ENCODE measurements at regions not wholly inside any gene's neighbourhood (a gene's known extent, or its start where the extent isn't known, plus 50 kb on each side); places are given as distances from the start of the nearest gene placed in this dataset.
A peak's percentile ranks its signal among the peaks of the same experiment; 100 is the strongest.

- Mint-ChIP-seq H3K9me3 (no peaks in the 10 kb centered on the region), H3K36me3 (no peaks in the 10 kb centered on the region), H3K4me1 (ENCODE audit: unreplicated experiment) (peaks cover 9% of the 10 kb centered on the region), H3K4me3 (no peak overlapping the region), H3K27ac (no peak overlapping the region), H3K27me3 (no peaks in the 10 kb centered on the region)
- no peak for TF ChIP-seq CTCF (conservative IDR thresholded peaks at IDR 0.05)
- no peak for DNase-seq (ENCODE audit: extremely low spot score, unreplicated experiment)
These were observed 278.1 kb downstream of the SLC6A15 start for GRCh38 chr12:84634526-84634925.

- Mint-ChIP-seq H3K4me3 (no peak overlapping the region), H3K27me3 (no peaks in the 10 kb centered on the region), H3K27ac (peak overlapping the region; percentile 15), H3K4me1 (ENCODE audit: unreplicated experiment) (peaks cover 5% of the 10 kb centered on the region), H3K9me3 (no peaks in the 10 kb centered on the region), H3K36me3 (no peaks in the 10 kb centered on the region)
- no peak for TF ChIP-seq CTCF (conservative IDR thresholded peaks at IDR 0.05)
- DNase-seq (ENCODE audit: extremely low spot score, unreplicated experiment) = no peak
These were observed 280.0 kb downstream of the SLC6A15 start for GRCh38 chr12:84632556-84632955.

- H3K4me3 Mint-ChIP-seq = no peak overlapping the region
- no peak for TF ChIP-seq CTCF (conservative IDR thresholded peaks at IDR 0.05)
- H3K4me1 Mint-ChIP-seq (ENCODE audit: unreplicated experiment) = peaks cover 5% of the 10 kb centered on the region
- H3K36me3 Mint-ChIP-seq = no peaks in the 10 kb centered on the region
- H3K9me3 Mint-ChIP-seq = no peaks in the 10 kb centered on the region
- no peak overlapping the region for H3K27ac Mint-ChIP-seq
- no peaks in the 10 kb centered on the region for H3K27me3 Mint-ChIP-seq
- no peak for DNase-seq (ENCODE audit: extremely low spot score, unreplicated experiment)
These were observed 281.6 kb downstream of the SLC6A15 start for GRCh38 chr12:84631020-84631419.

- Mint-ChIP-seq H3K9me3 (no peaks in the 10 kb centered on the region), H3K27ac (no peak overlapping the region), H3K4me3 (no peak overlapping the region), H3K27me3 (no peaks in the 10 kb centered on the region), H3K36me3 (no peaks in the 10 kb centered on the region), H3K4me1 (ENCODE audit: unreplicated experiment) (peaks cover 9% of the 10 kb centered on the region)
- no peak for DNase-seq (ENCODE audit: extremely low spot score, unreplicated experiment)
- no peak for TF ChIP-seq CTCF (conservative IDR thresholded peaks at IDR 0.05)
These were observed 285.0 kb downstream of the SLC6A15 start for GRCh38 chr12:84627593-84627992.

GRCh38 chr12:84624601-84625000 lies 288.0 kb downstream of the SLC6A15 start:
- H3K9me3 Mint-ChIP-seq = no peaks in the 10 kb centered on the region
- no peak overlapping the region for H3K4me3 Mint-ChIP-seq
- H3K36me3 Mint-ChIP-seq = no peaks in the 10 kb centered on the region
- no peak overlapping the region for H3K27ac Mint-ChIP-seq
- no peak for TF ChIP-seq CTCF (conservative IDR thresholded peaks at IDR 0.05)
- no peak for DNase-seq (ENCODE audit: extremely low spot score, unreplicated experiment)
- H3K27me3 Mint-ChIP-seq = no peaks in the 10 kb centered on the region
- peaks cover 4% of the 10 kb centered on the region for H3K4me1 Mint-ChIP-seq (ENCODE audit: unreplicated experiment)

- H3K4me3 Mint-ChIP-seq = no peak overlapping the region
- H3K27ac Mint-ChIP-seq = no peak overlapping the region
- DNase-seq (ENCODE audit: extremely low spot score, unreplicated experiment) = no peak
- no peaks in the 10 kb centered on the region for H3K27me3 Mint-ChIP-seq
- H3K9me3 Mint-ChIP-seq = peaks cover 9% of the 10 kb centered on the region
- peaks cover 3% of the 10 kb centered on the region for H3K4me1 Mint-ChIP-seq (ENCODE audit: unreplicated experiment)
- H3K36me3 Mint-ChIP-seq = no peaks in the 10 kb centered on the region
- peak; percentile 46 for TF ChIP-seq CTCF (conservative IDR thresholded peaks at IDR 0.05)
These were observed 293.5 kb downstream of the SLC6A15 start for GRCh38 chr12:84619053-84619571.

Data from type B pancreatic cell (in vitro differentiated cells).